H1 (cell line): ENCODE measurements at regions not wholly inside any gene's neighbourhood (a gene's known extent, or its start where the extent isn't known, plus 50 kb on each side); places are given as distances from the start of the nearest gene placed in this dataset.

ENCODE experiments used
- CREB1 ChIP-seq: IDR thresholded peaks from 2 replicates; pipeline ENCODE4 v1.6.1; 2012; ENCODE audit warnings: inconsistent platforms
- CTBP2 ChIP-seq: IDR thresholded peaks from 2 replicates; pipeline ENCODE4 v1.7.0; 2011; ENCODE audit warnings: borderline replicate concordance, mild to moderate bottlenecking, moderate library complexity, mixed read lengths, low read length; ENCODE audit not compliant: insufficient read depth, insufficient read length
- RAD21 ChIP-seq, 2 experiments: IDR thresholded peaks in 1 of 2; conservative IDR thresholded peaks in 1 of 2; 2 replicates each; pipeline ENCODE4 v1.6.1; 2011; ENCODE audit warnings: low read depth in 2 of 2, low read length in 2 of 2, improper control_type of control experiment in 1 of 2, inconsistent platforms in 1 of 2, mild to moderate bottlenecking in 1 of 2, moderate library complexity in 1 of 2
- RFX5 ChIP-seq: IDR thresholded peaks from 2 replicates; pipeline ENCODE4 v1.6.1; 2011; ENCODE audit warnings: low read depth, low read length, improper control_type of control experiment, borderline replicate concordance
- TBP ChIP-seq: IDR thresholded peaks from 2 replicates; pipeline ENCODE4 v1.6.1; 2011; ENCODE audit warnings: low read depth, low read length, improper control_type of control experiment

GRCh38 chr1:38586993-38587646 is 272.5 kb downstream of the RRAGC start (continued):
- TF ChIP-seq RFX5: no peak
- TF ChIP-seq TBP: peak; percentile 78
- TF ChIP-seq RAD21 (IDR thresholded peaks at IDR 0.05 in 1 of 2, conservative IDR thresholded peaks at IDR 0.05 in 1 of 2; ENCODE audit: low read depth in 2 of 2, low read length in 2 of 2): peak; percentile 86 to 89
- 0 out of 2 replicates have a peak, but pooled peaks have one; percentile 8 for TF ChIP-seq CREB1
- peak; percentile 49 for TF ChIP-seq CTBP2
